CD14-positive monocyte (primary cell): ENCODE measurements at regions not wholly inside any gene's neighbourhood (a gene's known extent, or its start where the extent isn't known, plus 50 kb on each side); places are given as distances from the start of the nearest gene placed in this dataset.
A peak's percentile ranks its signal among the peaks of the same experiment; 100 is the strongest.

ENCODE experiments used
- DNase-seq, 3 donors: peaks; one replicate each; pipeline ENCODE4 v3.0.0-alpha.2; 2011 to 2022
- H2AFZ ChIP-seq: 2 replicates; pipeline ENCODE4 v1.6.0; 2012; ENCODE audit warnings: mild to moderate bottlenecking, low read depth, low read length, inconsistent platforms; ENCODE audit not compliant: insufficient read depth, poor library complexity, severe bottlenecking
- H3K27ac ChIP-seq, 2 donors: 1 replicate in 1 of 2; 2 replicates in 1 of 2; pipeline ENCODE4 v1.5.1; 2012 to 2013; ENCODE audit warnings: low read length in 2 of 2, control low read depth in 1 of 2, inconsistent platforms in 1 of 2, low read depth in 1 of 2, mild to moderate bottlenecking in 1 of 2
- H3K27me3 ChIP-seq, 2 donors: one replicate each; pipeline versions ENCODE4 v1.6.0 to v1.6.1; 2011 to 2013; ENCODE audit warnings: low read length in 2 of 2; ENCODE audit not compliant: control insufficient read depth in 2 of 2, insufficient read depth in 2 of 2
- H3K36me3 ChIP-seq, 2 donors: replicated peaks in 1 of 2; 1 replicate in 1 of 2; 2 replicates in 1 of 2; pipeline versions ENCODE4 v1.5.1 to v1.6.1; 2012 to 2013; ENCODE audit warnings: low read length in 2 of 2, control low read depth in 1 of 2, inconsistent platforms in 1 of 2, mild to moderate bottlenecking in 1 of 2; ENCODE audit not compliant: insufficient read depth in 2 of 2, control insufficient read depth in 1 of 2
- H3K4me1 ChIP-seq, 2 donors: 1 replicate in 1 of 2; 2 replicates in 1 of 2; pipeline versions ENCODE4 v1.5.1 to v1.6.1; 2012 to 2013; ENCODE audit warnings: low read length in 2 of 2, control low read depth in 1 of 2, inconsistent platforms in 1 of 2, mild to moderate bottlenecking in 1 of 2, moderate library complexity in 1 of 2; ENCODE audit not compliant: insufficient read depth in 2 of 2, control insufficient read depth in 1 of 2
- H3K4me2 ChIP-seq: replicated peaks from 2 replicates; pipeline ENCODE3; 2012; ENCODE audit warnings: low read length, moderate library complexity, mild to moderate bottlenecking; ENCODE audit not compliant: poor library complexity, severe bottlenecking; ENCODE audit errors: extremely low read depth
- H3K4me3 ChIP-seq, 3 experiments: fragments of 200-600 bp in 1 of 3; sonication (generic) in 1 of 3; replicated peaks in 1 of 3; 1 replicate in 2 of 3; 2 replicates in 1 of 3; pipeline ENCODE4 v1.5.1; 2011 to 2013; ENCODE audit warnings: low read length in 3 of 3, mild to moderate bottlenecking in 3 of 3, control low read depth in 2 of 3, low read depth in 2 of 3, inconsistent platforms in 1 of 3, moderate library complexity in 1 of 3
- H3K79me2 ChIP-seq: 2 replicates; pipeline ENCODE4 v1.6.0; 2012; ENCODE audit warnings: mild to moderate bottlenecking, control low read depth, inconsistent platforms, low read length, moderate library complexity; ENCODE audit not compliant: insufficient read depth
- H3K9ac ChIP-seq: 2 replicates; pipeline ENCODE4 v1.6.0; 2017; ENCODE audit warnings: low read length, mild to moderate bottlenecking; ENCODE audit not compliant: insufficient read depth, poor library complexity, severe bottlenecking
- H3K9me3 ChIP-seq, 2 donors: replicated peaks in 1 of 2; 1 replicate in 1 of 2; 2 replicates in 1 of 2; pipeline versions ENCODE4 v1.5.1 to v1.6.1; 2012 to 2013; ENCODE audit warnings: low read length in 2 of 2, control low read depth in 1 of 2; ENCODE audit not compliant: control insufficient read depth in 1 of 2, insufficient read depth in 1 of 2
- H4K20me1 ChIP-seq: 2 replicates; pipeline ENCODE4 v1.6.0; 2012; ENCODE audit warnings: mild to moderate bottlenecking, low read length, control low read depth, moderate library complexity; ENCODE audit not compliant: insufficient read depth
- H3K27ac Mint-ChIP-seq, 7 donors: one replicate each; pipeline ENCODE4 v1.8.0; 2020; ENCODE audit warnings: mild to moderate bottlenecking in 7 of 7, mixed read lengths in 7 of 7, moderate library complexity in 6 of 7, inconsistent platforms in 2 of 7
- H3K27me3 Mint-ChIP-seq, 3 donors: one replicate each; pipeline ENCODE4 v1.8.0; 2021 to 2022; ENCODE audit warnings: low read depth in 3 of 3, mild to moderate bottlenecking in 3 of 3, mixed read lengths in 3 of 3, moderate library complexity in 3 of 3, inconsistent platforms in 1 of 3
- H3K36me3 Mint-ChIP-seq, 2 donors: one replicate each; pipeline ENCODE4 v1.8.0; 2020; ENCODE audit warnings: mixed read lengths in 2 of 2, inconsistent platforms in 1 of 2, mild to moderate bottlenecking in 1 of 2
- H3K4me1 Mint-ChIP-seq: one replicate; pipeline ENCODE4 v1.8.0; 2020; ENCODE audit warnings: mild to moderate bottlenecking, mixed read lengths
- H3K4me3 Mint-ChIP-seq, 2 donors: one replicate each; pipeline ENCODE4 v1.8.0; 2020; ENCODE audit warnings: mild to moderate bottlenecking in 2 of 2, mixed read lengths in 2 of 2, moderate library complexity in 1 of 2
- H3K9me3 Mint-ChIP-seq, 7 donors: one replicate each; pipeline ENCODE4 v1.8.0; 2020 to 2022; ENCODE audit warnings: mixed read lengths in 7 of 7, mild to moderate bottlenecking in 6 of 7, moderate library complexity in 6 of 7, inconsistent platforms in 2 of 7
- CTCF ChIP-seq: fragments of 200-600 bp; IDR thresholded peaks from one replicate; pipeline ENCODE4 v1.8.0; 2022; ENCODE audit warnings: antibody characterized with exemption, mild to moderate bottlenecking
- WGBS: methylation state at CpG from one replicate; pipeline ENCODE4 v1.1.5; 2013; ENCODE audit warnings: missing lambda C conversion rate; ENCODE audit not compliant: insufficient coverage; 5-methylcytosine and 5-hydroxymethylcytosine counted together
- intact Hi-C, 2 donors: fragments of 100-400 bp; cut with micrococcal nuclease; formaldehyde crosslinking; loops; one replicate each; pipeline versions ENCODE4 v1.15.0 to v1.15.1; 2023

- no CpG with 5 or more reads among the region's 2 CpGs for WGBS
- Histone ChIP-seq H3K4me3 (no peak overlapping the region), H3K9ac (no peak overlapping the region), H2AFZ (no peak overlapping the region), H3K4me2 (no peak overlapping the region), H3K9me3 (no peaks in the 10 kb centered on the region), H3K27me3 (no peaks in the 10 kb centered on the region), H3K36me3 (no peaks in the 10 kb centered on the region), H3K27ac (no peak overlapping the region), H3K4me1 (no peaks in the 10 kb centered on the region), H4K20me1 (no peaks in the 10 kb centered on the region), H3K79me2 (no peaks in the 10 kb centered on the region)
- peaks cover 0 to 2% (median 0%) of the 10 kb centered on the region in 7 donors for H3K9me3 Mint-ChIP-seq
- peak overlapping the region in 1 of 7 donors; percentile 10 for H3K27ac Mint-ChIP-seq
- intact Hi-C loops = no loop called here
- peaks cover 0 to 5% (median 3%) of the 10 kb centered on the region in 3 donors for H3K27me3 Mint-ChIP-seq
- no peaks in the 10 kb centered on the region for H3K36me3 Mint-ChIP-seq
- DNase-seq = no peak
- H3K4me3 Mint-ChIP-seq = no peak overlapping the region
- H3K4me1 Mint-ChIP-seq = no peaks in the 10 kb centered on the region
- no peak for TF ChIP-seq CTCF
These were observed 73.3 kb downstream of the NUDT12 start for GRCh38 chr5:103489307-103489706.

GRCh38 chr5:103487822-103488493, 74.6 kb downstream of the NUDT12 start:
- DNase-seq = no peak
- no peak for TF ChIP-seq CTCF
- Histone ChIP-seq H3K27me3 (no peaks in the 10 kb centered on the region), H4K20me1 (no peaks in the 10 kb centered on the region), H3K79me2 (no peaks in the 10 kb centered on the region), H3K9ac (no peak overlapping the region), H3K27ac (no peak overlapping the region), H3K4me2 (no peak overlapping the region), H3K4me1 (no peaks in the 10 kb centered on the region), H2AFZ (no peak overlapping the region), H3K4me3 (no peak overlapping the region), H3K9me3 (no peaks in the 10 kb centered on the region), H3K36me3 (no peaks in the 10 kb centered on the region)
- Mint-ChIP-seq H3K9me3 (peaks cover 0 to 2% (median 0%) of the 10 kb centered on the region in 7 donors), H3K27ac (no peak overlapping the region), H3K27me3 (peaks cover 0 to 5% (median 3%) of the 10 kb centered on the region in 3 donors), H3K4me3 (no peak overlapping the region), H3K4me1 (no peaks in the 10 kb centered on the region), H3K36me3 (no peaks in the 10 kb centered on the region)
- intact Hi-C loops = no loop called here
- 80% methylated on average over 2 of the region's 3 CpGs for whole genome bisulfite sequencing
